Natural killer cell (primary cell): ENCODE measurements at regions not wholly inside any gene's neighbourhood (a gene's known extent, or its start where the extent isn't known, plus 50 kb on each side); places are given as distances from the start of the nearest gene placed in this dataset.
"Not testable (repeated sequence)": the region's sequence is repeated elsewhere in the genome, so short reads cannot be mapped to it uniquely, and the experiment has no call there.

Experiments
- ATAC-seq, 3 donors: fragments of 150-1000 bp in 2 of 3; fragments of 200-7000 bp in 1 of 3; cut with Tn5 transposase; 1 replicate in 1 of 3; 2 replicates in 2 of 3; pipeline ENCODE4 v1.10.0; 2021; ENCODE audit warnings: mild to moderate bottlenecking in 2 of 3, moderate library complexity in 2 of 3
- DNase-seq, 2 donors: peaks; one replicate each; pipeline versions ENCODE4 v3.0.0 to v3.0.0-alpha.2; 2013 to 2021; ENCODE audit warnings: mixed read lengths in 1 of 2
- H3K27ac ChIP-seq: one replicate; pipeline ENCODE4 v1.5.1; 2013; ENCODE audit warnings: mild to moderate bottlenecking, low read length
- H3K27me3 ChIP-seq: one replicate; pipeline ENCODE4 v1.6.1; 2013; ENCODE audit warnings: low read length; ENCODE audit not compliant: control insufficient read depth, insufficient read depth
- H3K36me3 ChIP-seq: one replicate; pipeline ENCODE4 v1.6.1; 2013; ENCODE audit warnings: low read length; ENCODE audit not compliant: control insufficient read depth, insufficient read depth
- H3K4me1 ChIP-seq: one replicate; pipeline ENCODE4 v1.6.1; 2013; ENCODE audit warnings: low read length; ENCODE audit not compliant: control insufficient read depth, insufficient read depth
- H3K4me3 ChIP-seq: one replicate; pipeline ENCODE4 v1.5.1; 2013; ENCODE audit warnings: low read length
- H3K9me3 ChIP-seq: one replicate; pipeline ENCODE4 v1.6.1; 2013; ENCODE audit warnings: low read length; ENCODE audit not compliant: control insufficient read depth, insufficient read depth
- H3K27ac Mint-ChIP-seq, 2 donors: one replicate each; pipeline ENCODE4 v1.8.0; 2022; ENCODE audit warnings: mild to moderate bottlenecking in 2 of 2, mixed read lengths in 2 of 2, moderate library complexity in 1 of 2
- H3K27me3 Mint-ChIP-seq, 2 donors: one replicate each; pipeline ENCODE4 v1.8.0; 2022; ENCODE audit warnings: low read depth in 2 of 2, mixed read lengths in 2 of 2
- H3K36me3 Mint-ChIP-seq: one replicate; pipeline ENCODE4 v1.8.0; 2022; ENCODE audit warnings: mixed read lengths
- H3K4me1 Mint-ChIP-seq, 2 donors: one replicate each; pipeline ENCODE4 v1.8.0; 2022; ENCODE audit warnings: mixed read lengths in 2 of 2
- H3K4me3 Mint-ChIP-seq: one replicate; pipeline ENCODE4 v1.8.0; 2022; ENCODE audit warnings: mild to moderate bottlenecking, moderate library complexity, mixed read lengths
- H3K9me3 Mint-ChIP-seq, 2 donors: one replicate each; pipeline ENCODE4 v1.8.0; 2022; ENCODE audit warnings: mixed read lengths in 2 of 2
- WGBS: methylation state at CpG from one replicate; pipeline ENCODE4 v1.1.7; 2013; ENCODE audit warnings: missing lambda C conversion rate; ENCODE audit not compliant: insufficient coverage; 5-methylcytosine and 5-hydroxymethylcytosine counted together
- intact Hi-C: fragments of 100-400 bp; cut with micrococcal nuclease; formaldehyde crosslinking; loops from one replicate; pipeline ENCODE4 v1.14.2; 2022
- TF ChIP-seq, protein P1 (sequence below): fragments of 200-600 bp; IDR thresholded peaks from one replicate; pipeline ENCODE4 v1.8.0; 2022; ENCODE audit warnings: antibody characterized with exemption

GRCh38 chr3:144491333-144491732, 519.7 kb downstream of the DIPK2A start:
- intact Hi-C loops: no loop called here
- no peaks in the 10 kb centered on the region for H3K36me3 ChIP-seq
- Mint-ChIP-seq H3K4me3 (no peak overlapping the region), H3K9me3 (peaks cover 0 to 4% of the 10 kb centered on the region in 2 donors), H3K27me3 (no peaks in the 10 kb centered on the region), H3K4me1 (no peaks in the 10 kb centered on the region), H3K36me3 (no peaks in the 10 kb centered on the region), H3K27ac (no peak overlapping the region)
- DNase-seq (no peak), ATAC-seq (no peak)
- no peaks in the 10 kb centered on the region for H3K27me3 ChIP-seq
- H3K4me3 ChIP-seq: no peak overlapping the region
- TF ChIP-seq, protein P1, sequence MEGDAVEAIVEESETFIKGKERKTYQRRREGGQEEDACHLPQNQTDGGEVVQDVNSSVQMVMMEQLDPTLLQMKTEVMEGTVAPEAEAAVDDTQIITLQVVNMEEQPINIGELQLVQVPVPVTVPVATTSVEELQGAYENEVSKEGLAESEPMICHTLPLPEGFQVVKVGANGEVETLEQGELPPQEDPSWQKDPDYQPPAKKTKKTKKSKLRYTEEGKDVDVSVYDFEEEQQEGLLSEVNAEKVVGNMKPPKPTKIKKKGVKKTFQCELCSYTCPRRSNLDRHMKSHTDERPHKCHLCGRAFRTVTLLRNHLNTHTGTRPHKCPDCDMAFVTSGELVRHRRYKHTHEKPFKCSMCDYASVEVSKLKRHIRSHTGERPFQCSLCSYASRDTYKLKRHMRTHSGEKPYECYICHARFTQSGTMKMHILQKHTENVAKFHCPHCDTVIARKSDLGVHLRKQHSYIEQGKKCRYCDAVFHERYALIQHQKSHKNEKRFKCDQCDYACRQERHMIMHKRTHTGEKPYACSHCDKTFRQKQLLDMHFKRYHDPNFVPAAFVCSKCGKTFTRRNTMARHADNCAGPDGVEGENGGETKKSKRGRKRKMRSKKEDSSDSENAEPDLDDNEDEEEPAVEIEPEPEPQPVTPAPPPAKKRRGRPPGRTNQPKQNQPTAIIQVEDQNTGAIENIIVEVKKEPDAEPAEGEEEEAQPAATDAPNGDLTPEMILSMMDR: no peak
- no peaks in the 10 kb centered on the region for H3K9me3 ChIP-seq
- H3K4me1 ChIP-seq: no peaks in the 10 kb centered on the region
- no peak overlapping the region for H3K27ac ChIP-seq

DNA sequence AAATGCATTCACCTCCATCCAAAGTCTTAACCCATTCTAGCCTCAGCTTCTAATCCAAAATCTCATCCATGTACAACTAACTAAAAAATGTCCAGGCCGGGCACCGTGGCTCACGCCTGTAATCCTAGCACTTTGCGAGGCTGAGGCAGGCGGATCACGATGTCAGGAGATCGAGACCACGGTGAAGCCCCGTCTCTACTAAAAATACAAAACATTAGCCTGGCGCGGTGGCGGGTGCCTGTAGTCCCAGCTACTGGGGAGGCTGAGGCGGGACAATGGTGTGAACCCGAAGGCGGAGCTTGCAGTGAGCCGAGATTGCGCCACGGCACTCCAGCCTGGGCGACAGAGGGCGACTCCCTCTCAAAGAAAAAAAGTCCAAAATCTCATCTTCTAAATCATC, 523.0 kb downstream of the DIPK2A start:
- H3K27me3 ChIP-seq, H3K9me3 Mint-ChIP-seq, H3K27ac Mint-ChIP-seq, H3K27ac ChIP-seq, intact Hi-C loops, H3K36me3 ChIP-seq, ATAC-seq, H3K9me3 ChIP-seq, H3K36me3 Mint-ChIP-seq, H3K4me3 Mint-ChIP-seq, H3K27me3 Mint-ChIP-seq, H3K4me3 ChIP-seq, H3K4me1 ChIP-seq, DNase-seq, H3K4me1 Mint-ChIP-seq: not testable (repeated sequence)
- 92% methylated on average over 18 of the region's 20 CpGs for WGBS

DNA sequence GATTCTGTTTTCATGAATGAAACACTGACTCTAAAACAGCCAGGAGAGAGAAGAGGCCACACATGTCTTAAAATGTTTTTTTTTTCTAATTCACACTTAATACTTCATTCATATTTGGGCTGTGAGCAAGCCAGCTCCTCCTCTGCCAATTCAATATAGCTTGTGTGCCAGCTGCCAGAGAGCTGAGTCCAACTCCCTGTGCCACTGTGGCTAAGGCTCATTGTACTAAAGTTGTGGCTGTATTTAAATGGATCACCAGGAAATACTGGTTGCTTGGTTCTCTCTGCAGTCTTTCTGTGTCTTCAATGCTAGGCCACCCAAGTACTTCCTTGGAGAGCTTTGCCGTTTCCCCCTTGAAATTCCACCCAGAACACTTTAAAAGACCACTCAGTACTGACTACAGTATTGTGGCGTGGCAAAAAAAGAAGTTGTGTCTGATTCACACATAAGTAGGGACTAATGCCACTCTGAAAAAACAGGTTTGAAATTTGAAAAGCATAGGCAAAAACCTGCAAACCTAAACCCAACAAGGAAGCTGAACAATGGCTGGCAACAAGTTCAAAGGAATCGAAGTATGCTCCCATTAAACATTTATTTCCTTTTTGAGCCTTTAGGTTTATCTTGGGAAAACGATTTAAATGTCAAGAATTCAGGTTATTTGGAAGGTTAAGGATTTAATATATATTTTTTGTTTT, 524.7 kb downstream of the DIPK2A start:
- Histone ChIP-seq H3K4me1 (no peaks in the 10 kb centered on the region), H3K4me3 (no peak overlapping the region), H3K9me3 (no peaks in the 10 kb centered on the region), H3K27ac (no peak overlapping the region), H3K27me3 (no peaks in the 10 kb centered on the region), H3K36me3 (no peaks in the 10 kb centered on the region)
- Mint-ChIP-seq H3K9me3 (peaks cover 0 to 4% of the 10 kb centered on the region in 2 donors), H3K4me3 (no peak overlapping the region), H3K27me3 (no peaks in the 10 kb centered on the region), H3K27ac (no peak overlapping the region), H3K4me1 (no peaks in the 10 kb centered on the region), H3K36me3 (no peaks in the 10 kb centered on the region)
- intact Hi-C loops: no loop called here
- 80% methylated on average over 2 of the region's 4 CpGs for WGBS
- ATAC-seq (no peak), DNase-seq (no peak)
- TF ChIP-seq, protein P1: no peak

- no peak overlapping the region for H3K4me3 Mint-ChIP-seq
- Histone ChIP-seq H3K4me1 (no peaks in the 10 kb centered on the region), H3K27me3 (no peaks in the 10 kb centered on the region), H3K36me3 (no peaks in the 10 kb centered on the region), H3K9me3 (no peaks in the 10 kb centered on the region), H3K27ac (no peak overlapping the region), H3K4me3 (no peak overlapping the region)
- no peak overlapping the region for H3K27ac Mint-ChIP-seq
- ATAC-seq: no peak
- H3K36me3 Mint-ChIP-seq: no peaks in the 10 kb centered on the region
- no peak for DNase-seq
- no peaks in the 10 kb centered on the region for H3K27me3 Mint-ChIP-seq
- no peaks in the 10 kb centered on the region for H3K4me1 Mint-ChIP-seq
- TF ChIP-seq, protein P1: no peak
- WGBS: 100% methylated on average over 1 of the region's 2 CpGs
- intact Hi-C loops: no loop called here
- peaks cover 0 to 2% of the 10 kb centered on the region in 2 donors for H3K9me3 Mint-ChIP-seq
Measured at GRCh38 chr3:144497452-144497851, 525.8 kb downstream of the DIPK2A start.
